GM18508 (cell line): ENCODE measurements at regions not wholly inside any gene's neighbourhood (a gene's known extent, or its start where the extent isn't known, plus 50 kb on each side); places are given as distances from the start of the nearest gene placed in this dataset.

ENCODE experiments used
- ATAC-seq: cut with Tn5 transposase; IDR thresholded peaks from one replicate; pipeline ENCODE4 v1.9.1; 2021; ENCODE audit warnings: moderate number of reproducible peaks; ENCODE audit not compliant: insufficient read depth, unreplicated experiment

- ATAC-seq = no peak
Observed at GRCh38 chr20:1798982-1799381, 96.2 kb upstream of the SIRPA start.

- ATAC-seq = no peak
Observed at GRCh38 chr20:1793821-1794220, 101.4 kb upstream of the SIRPA start.

GRCh38 chr20:1792274-1792673 is 102.9 kb upstream of the SIRPA start:
- ATAC-seq = no peak

GRCh38 chr20:1790386-1790785 is 104.8 kb upstream of the SIRPA start:
- ATAC-seq = no peak

- ATAC-seq = no peak
Observed at GRCh38 chr20:1788044-1788443, 107.2 kb upstream of the SIRPA start.

DNA sequence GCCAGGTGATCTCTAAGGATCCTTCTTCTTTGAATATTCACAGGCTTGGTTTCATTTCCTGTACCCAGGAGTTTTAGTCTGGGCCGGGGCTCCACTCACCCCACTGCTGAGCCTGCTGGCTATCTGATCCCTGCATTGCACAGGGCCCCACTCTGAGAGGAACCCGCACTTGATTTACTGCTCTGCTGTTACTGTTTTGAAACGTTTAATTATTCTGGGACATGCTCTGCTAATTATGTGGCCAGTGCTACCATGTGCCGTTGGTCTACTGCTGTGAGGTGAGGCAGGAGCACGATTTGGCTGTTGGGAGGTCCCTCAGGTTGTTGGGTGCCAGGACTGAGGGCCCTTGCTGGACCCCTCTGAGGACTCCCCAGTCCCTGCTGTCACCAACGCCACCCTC is 108.7 kb upstream of the SIRPA start:
- no peak for ATAC-seq

- ATAC-seq = no peak
Observed at GRCh38 chr20:1784586-1784985, 110.6 kb upstream of the SIRPA start.

DNA sequence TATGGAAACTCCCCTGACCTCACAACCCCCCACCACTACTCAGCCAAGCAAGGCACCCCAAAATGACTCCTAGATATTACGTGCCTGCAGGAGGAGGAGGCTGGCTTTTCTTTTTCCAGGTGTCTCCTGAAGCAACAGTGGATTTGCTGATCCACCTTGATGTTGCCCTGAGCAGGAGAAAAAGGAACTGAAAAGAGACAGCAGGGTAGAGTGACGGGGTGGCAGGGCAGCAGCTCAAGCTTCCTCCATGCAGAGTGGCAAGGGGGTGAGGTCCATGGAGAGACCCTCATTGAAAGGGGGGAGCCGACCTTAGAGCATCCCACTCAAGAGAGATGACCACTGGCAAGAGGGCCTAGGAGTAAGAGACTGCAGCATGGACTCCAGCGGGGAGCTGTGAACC is 112.0 kb upstream of the SIRPA start:
- ATAC-seq = no peak

DNA sequence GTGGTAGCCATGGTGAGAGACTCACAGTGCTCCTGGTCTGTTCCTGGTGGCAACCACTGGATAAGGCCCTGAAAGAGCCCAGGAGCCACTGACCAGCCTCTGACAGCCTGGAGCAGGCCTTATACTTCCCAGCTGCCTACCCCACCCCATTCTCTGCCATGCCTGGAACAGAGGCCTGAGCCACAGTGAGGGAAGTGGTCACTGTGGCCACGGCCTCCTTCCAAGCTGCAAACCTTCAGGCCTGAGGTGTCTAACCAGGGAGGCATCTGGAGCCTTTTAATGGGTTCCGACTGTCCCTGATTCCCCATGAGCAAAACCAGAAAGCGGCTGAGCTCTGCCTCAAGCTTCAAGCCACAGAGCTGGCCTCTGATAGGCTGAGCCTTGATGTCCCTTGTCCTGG is 113.0 kb upstream of the SIRPA start:
- no peak for ATAC-seq

- no peak for ATAC-seq
Observed at GRCh38 chr20:1779567-1779966, 115.6 kb upstream of the SIRPA start.

DNA sequence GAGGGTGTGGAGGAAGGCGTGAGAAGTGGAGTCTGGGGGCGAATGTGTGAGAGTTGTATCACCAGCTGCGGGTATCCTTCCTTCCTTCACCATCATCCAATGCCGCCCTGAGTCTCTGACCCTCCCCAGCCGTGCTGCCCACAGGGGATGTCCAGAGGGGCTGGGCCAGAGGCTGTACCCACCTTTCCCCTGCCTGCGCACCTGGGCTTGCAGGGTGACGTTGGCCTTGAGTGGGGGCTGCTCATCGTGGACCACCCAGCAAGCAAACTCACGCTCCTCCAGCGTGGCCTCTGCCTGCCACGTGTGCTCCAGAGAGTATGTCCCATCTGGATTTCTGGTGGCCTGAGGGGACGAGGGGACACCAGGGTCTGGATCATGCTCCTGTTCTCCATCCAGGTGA is 116.9 kb upstream of the SIRPA start:
- ATAC-seq = no peak

GRCh38 chr20:1777476-1777820 is 117.8 kb upstream of the SIRPA start:
- no peak for ATAC-seq

- ATAC-seq = no peak
Observed at GRCh38 chr20:1776681-1777475, 118.3 kb upstream of the SIRPA start.

DNA sequence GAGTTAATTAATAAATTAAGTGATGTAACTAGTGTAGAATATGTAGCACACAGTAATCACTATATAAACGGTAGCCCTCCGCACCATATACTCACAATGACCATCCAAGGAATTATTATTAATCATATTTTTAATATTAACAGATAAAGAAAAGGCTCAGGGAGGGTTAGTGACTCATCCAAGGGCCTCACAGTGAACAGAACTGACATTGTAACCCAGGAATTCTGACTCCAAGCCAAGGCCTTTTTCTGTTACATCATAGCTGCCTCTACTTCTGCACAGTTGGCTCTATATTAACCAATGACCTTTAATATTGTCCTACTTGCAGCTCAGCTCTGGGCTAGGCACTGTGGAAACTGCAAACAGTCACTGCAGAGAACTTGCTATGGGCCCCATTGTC is 117.5 kb upstream of the SIRPG start:
- ATAC-seq = no peak

DNA sequence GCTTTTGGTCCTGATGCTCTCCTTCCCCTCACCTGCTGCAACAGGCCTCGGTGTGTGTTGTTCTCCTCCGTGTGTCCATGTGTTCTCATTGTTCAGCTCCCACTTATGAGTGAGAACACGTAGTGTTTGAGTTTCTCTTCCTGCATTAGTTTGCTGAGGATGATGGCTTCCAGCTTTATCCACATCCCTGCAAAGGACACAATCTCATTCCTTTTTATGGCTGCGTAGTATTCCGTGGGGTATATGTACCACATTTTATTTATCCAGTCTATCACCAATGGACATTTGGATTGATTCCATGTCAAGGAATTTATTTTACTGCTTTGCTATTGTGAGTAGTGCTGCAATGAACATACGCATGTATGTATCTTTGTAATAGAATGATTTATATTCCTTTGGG is 116.9 kb upstream of the SIRPG start:
- no peak for ATAC-seq

- no peak for ATAC-seq
Observed at GRCh38 chr20:1773816-1774215, 116.2 kb upstream of the SIRPG start.

- ATAC-seq = no peak
Observed at GRCh38 chr20:1769491-1769890, 111.9 kb upstream of the SIRPG start.

DNA sequence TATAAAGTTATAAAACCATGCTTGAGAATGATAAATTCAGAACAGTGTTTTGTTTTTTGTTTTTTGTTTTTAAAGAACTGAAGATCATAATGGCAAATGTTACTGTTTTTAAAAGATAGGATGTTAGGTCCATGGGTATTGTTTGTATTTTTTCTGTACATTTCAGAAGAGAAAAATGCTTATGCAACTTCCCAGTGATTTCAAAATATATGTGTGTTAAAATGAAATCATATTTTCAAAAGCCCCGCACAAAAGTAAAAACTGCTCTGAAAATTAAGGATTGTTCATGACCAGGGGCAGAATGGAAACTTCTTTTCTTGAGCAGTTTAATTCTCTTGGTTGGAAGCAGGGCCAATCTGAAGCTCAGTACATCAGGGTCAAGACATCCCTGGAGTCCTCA is 109.2 kb upstream of the SIRPG start:
- ATAC-seq = no peak

DNA sequence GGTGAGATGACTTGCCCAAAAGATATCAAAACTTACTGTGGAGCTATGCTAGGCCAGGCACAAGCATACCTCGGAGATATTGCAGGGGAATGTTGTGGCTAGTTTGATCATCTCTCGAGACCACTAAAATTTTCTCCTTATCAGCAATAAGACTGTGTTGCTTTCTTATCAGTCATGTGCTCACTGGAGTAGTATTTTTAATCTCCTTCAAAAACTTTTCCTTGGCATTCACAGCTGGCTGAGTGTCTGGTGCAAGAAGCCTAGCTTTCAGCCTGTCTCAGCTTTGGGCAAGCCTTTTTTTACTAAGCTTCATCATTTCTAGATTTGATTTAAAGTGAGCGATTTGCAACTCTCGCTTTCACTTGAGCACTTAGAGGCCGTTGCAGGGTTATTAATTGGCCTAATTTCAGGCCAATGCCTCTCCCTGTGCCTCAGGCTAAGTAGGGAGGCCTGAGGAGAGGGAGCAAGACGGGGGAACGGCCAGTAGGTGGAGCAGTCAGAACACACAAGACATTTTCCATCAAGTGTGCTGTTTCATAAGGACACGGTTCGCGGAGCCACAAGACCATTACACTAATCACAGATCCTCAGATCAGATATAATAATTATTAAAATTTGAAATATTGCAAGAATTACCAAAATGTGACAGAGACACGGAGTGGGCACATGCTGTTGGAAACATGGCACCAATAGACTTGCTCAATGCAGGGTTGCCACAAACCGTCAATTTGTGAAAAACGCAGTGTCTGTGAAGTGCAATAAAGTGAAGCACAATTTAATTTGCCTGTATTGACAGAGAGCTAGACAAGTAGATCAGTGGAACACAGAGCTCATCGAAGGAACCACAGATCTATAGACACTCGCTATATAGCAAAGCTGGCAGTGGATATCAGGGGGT is 106.8 kb upstream of the SIRPG start:
- ATAC-seq = peak; percentile 55

DNA sequence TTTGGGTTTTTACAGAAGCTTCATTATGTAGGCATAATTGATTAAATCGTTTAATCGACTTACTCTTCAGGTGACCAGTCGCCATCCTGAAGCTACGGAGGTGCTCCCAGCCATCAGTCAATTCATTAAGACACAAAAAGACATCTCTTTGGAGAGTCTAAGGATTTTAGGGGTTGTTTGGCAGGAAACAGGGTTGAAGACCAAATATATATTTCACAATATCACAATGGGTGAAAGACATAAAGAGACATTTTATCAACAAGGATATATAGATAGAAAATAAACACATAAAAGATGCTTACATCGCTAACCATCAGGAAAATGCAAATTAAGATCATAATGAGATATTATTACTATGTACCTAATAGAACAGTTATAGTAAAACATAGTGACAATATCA is 104.0 kb upstream of the SIRPG start:
- ATAC-seq = no peak

DNA sequence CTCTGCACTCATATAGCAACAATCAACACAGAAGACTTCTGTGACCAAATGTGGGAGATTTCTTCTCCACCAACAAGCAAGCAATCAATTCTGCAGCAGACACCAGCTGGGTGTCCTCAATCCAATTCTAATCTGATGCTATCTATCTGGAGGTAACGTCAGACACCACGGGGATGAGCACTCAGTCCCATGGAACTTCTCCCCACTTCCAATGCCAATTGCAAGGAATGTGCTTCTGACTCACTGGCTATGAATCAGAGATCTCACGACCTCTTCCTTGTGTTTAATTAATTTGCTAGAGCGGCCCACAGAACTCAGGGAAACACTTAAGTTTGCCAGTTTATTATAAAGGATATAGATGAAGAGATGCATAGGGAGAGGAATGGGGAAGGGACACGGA is 103.5 kb upstream of the SIRPG start:
- ATAC-seq = no peak

DNA sequence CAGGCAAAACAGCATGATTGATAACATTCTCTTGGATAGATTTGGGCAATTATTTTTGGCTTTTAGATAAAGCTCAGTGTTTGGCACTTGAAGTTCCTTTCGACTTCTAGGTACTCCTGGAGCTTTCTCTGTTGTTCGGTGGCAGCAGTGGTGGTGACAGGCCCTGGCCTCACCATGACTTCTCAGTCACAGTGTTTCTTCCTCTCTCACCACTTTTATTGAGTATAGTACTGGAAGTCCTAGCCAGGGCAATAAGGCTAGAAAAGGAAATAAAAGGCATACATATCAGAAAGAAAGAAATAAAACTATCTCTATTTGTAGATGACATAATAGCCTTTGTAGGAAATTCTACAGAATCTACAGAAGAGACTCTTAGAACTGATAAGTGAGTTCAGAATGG is 101.2 kb upstream of the SIRPG start:
- ATAC-seq = no peak
